ENCODE measurements at regions not wholly inside any gene's neighbourhood (a gene's known extent, or its start where the extent isn't known, plus 50 kb on each side); places are given as distances from the start of the nearest gene placed in this dataset.

DNA sequence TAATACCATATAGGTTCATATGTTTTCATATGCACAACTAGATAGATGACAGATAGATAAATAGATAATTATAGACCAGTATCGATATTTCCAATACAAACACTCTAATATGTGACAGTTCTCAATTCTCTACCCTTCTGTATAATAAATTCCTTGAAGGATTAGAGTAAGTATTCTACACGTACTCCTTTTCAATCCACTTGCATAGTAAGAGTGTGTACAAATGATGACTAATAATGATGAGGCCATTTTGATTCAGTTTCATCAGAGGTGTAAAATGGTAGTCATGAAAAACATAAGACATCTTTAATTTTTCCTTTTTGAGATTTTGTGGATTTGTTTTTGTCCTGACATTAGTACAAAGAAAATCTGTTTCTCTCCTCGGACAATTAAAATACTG, 188.3 kb upstream of the WSB1 start:
- TF ChIP-seq, protein P1, sequence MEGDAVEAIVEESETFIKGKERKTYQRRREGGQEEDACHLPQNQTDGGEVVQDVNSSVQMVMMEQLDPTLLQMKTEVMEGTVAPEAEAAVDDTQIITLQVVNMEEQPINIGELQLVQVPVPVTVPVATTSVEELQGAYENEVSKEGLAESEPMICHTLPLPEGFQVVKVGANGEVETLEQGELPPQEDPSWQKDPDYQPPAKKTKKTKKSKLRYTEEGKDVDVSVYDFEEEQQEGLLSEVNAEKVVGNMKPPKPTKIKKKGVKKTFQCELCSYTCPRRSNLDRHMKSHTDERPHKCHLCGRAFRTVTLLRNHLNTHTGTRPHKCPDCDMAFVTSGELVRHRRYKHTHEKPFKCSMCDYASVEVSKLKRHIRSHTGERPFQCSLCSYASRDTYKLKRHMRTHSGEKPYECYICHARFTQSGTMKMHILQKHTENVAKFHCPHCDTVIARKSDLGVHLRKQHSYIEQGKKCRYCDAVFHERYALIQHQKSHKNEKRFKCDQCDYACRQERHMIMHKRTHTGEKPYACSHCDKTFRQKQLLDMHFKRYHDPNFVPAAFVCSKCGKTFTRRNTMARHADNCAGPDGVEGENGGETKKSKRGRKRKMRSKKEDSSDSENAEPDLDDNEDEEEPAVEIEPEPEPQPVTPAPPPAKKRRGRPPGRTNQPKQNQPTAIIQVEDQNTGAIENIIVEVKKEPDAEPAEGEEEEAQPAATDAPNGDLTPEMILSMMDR (IDR thresholded peaks at IDR 0.05) = no peak
- TF ChIP-seq POLR2A (IDR thresholded peaks at IDR 0.05) = no peak

All from right lobe of liver (tissue), 4 donors.